Liver (tissue), 8 donors: ENCODE measurements at regions not wholly inside any gene's neighbourhood (a gene's known extent, or its start where the extent isn't known, plus 50 kb on each side); places are given as distances from the start of the nearest gene placed in this dataset.

Source experiments
- DNase-seq: peaks from one replicate; pipeline ENCODE4 v3.0.0-alpha.2; 2017; ENCODE audit warnings: low spot score
- H3K27ac ChIP-seq, 2 donors: one replicate each; pipeline ENCODE4 v1.7.0; 2013; ENCODE audit warnings: inconsistent platforms in 2 of 2, low read length in 2 of 2, control low read depth in 1 of 2, low read depth in 1 of 2, mild to moderate bottlenecking in 1 of 2
- H3K27me3 ChIP-seq, 4 donors: one replicate each; pipeline versions ENCODE4 v1.6.1 to v1.7.0; 2013; ENCODE audit warnings: low read length in 3 of 4, inconsistent platforms in 1 of 4, mild to moderate bottlenecking in 1 of 4, moderate library complexity in 1 of 4; ENCODE audit not compliant: control insufficient read depth in 4 of 4, insufficient read depth in 4 of 4
- H3K36me3 ChIP-seq, 4 donors: one replicate each; pipeline versions ENCODE4 v1.6.1 to v1.7.0; 2013; ENCODE audit warnings: low read length in 3 of 4, mild to moderate bottlenecking in 3 of 4, low read depth in 1 of 4, moderate library complexity in 1 of 4; ENCODE audit not compliant: control insufficient read depth in 4 of 4, insufficient read depth in 3 of 4
- H3K4me1 ChIP-seq, 4 donors: one replicate each; pipeline versions ENCODE4 v1.6.1 to v1.7.0; 2013; ENCODE audit warnings: low read length in 3 of 4, mild to moderate bottlenecking in 3 of 4, moderate library complexity in 1 of 4; ENCODE audit not compliant: control insufficient read depth in 4 of 4, insufficient read depth in 4 of 4
- H3K4me3 ChIP-seq, 3 donors: one replicate each; pipeline versions ENCODE4 v1.6.1 to v1.7.0; 2013; ENCODE audit warnings: low read length in 3 of 3, control low read depth in 1 of 3, low read depth in 1 of 3, mild to moderate bottlenecking in 1 of 3
- H3K9ac ChIP-seq, 2 donors: one replicate each; pipeline ENCODE4 v1.7.0; 2013; ENCODE audit warnings: low read length in 2 of 2, mild to moderate bottlenecking in 2 of 2, moderate library complexity in 2 of 2, control low read depth in 1 of 2, low read depth in 1 of 2
- H3K9me3 ChIP-seq, 4 donors: one replicate each; pipeline versions ENCODE4 v1.6.1 to v1.7.0; 2013; ENCODE audit warnings: low read length in 3 of 4; ENCODE audit not compliant: control insufficient read depth in 4 of 4
- EGR1 ChIP-seq, 2 donors: IDR thresholded peaks; 2 replicates each; pipeline ENCODE4 v1.6.1; 2016 to 2018; ENCODE audit warnings: antibody characterized with exemption in 2 of 2, low read depth in 2 of 2
- FOXA1 ChIP-seq: IDR thresholded peaks from 2 replicates; pipeline ENCODE4 v1.6.1; 2016; ENCODE audit warnings: antibody characterized with exemption
- FOXA2 ChIP-seq: IDR thresholded peaks from 2 replicates; pipeline ENCODE4 v1.6.1; 2016; ENCODE audit warnings: antibody characterized with exemption
- GABPA ChIP-seq, 2 donors: IDR thresholded peaks in 1 of 2; conservative IDR thresholded peaks in 1 of 2; 2 replicates each; pipeline ENCODE4 v1.6.1; 2016; ENCODE audit warnings: antibody characterized with exemption in 2 of 2, mild to moderate bottlenecking in 1 of 2, moderate library complexity in 1 of 2
- HNF4A ChIP-seq, 2 donors: conservative IDR thresholded peaks; 2 replicates each; pipeline ENCODE4 v1.6.1; 2016; ENCODE audit warnings: antibody characterized with exemption in 2 of 2, mild to moderate bottlenecking in 2 of 2
- HNF4G ChIP-seq: IDR thresholded peaks from 2 replicates; pipeline ENCODE4 v1.6.1; 2016; ENCODE audit warnings: antibody characterized with exemption
- JUND ChIP-seq, 2 donors: IDR thresholded peaks; 2 replicates each; pipeline ENCODE4 v1.6.1; 2016; ENCODE audit warnings: antibody characterized with exemption in 2 of 2
- NR2F2 ChIP-seq: IDR thresholded peaks from 2 replicates; pipeline ENCODE4 v1.6.1; 2016; ENCODE audit warnings: antibody characterized with exemption
- RAD21 ChIP-seq, 2 donors: IDR thresholded peaks; 2 replicates each; pipeline ENCODE4 v1.6.1; 2016; ENCODE audit warnings: antibody characterized with exemption in 2 of 2, mild to moderate bottlenecking in 2 of 2
- RXRA ChIP-seq, 2 donors: IDR thresholded peaks; 2 replicates each; pipeline ENCODE4 v1.6.1; 2017 to 2018; ENCODE audit warnings: antibody characterized with exemption in 2 of 2, mild to moderate bottlenecking in 1 of 2
- SP1 ChIP-seq: IDR thresholded peaks from 2 replicates; pipeline ENCODE4 v1.6.1; 2018; ENCODE audit warnings: antibody characterized with exemption, mild to moderate bottlenecking
- TAF1 ChIP-seq: conservative IDR thresholded peaks from 2 replicates; pipeline ENCODE4 v1.6.1; 2016; ENCODE audit warnings: antibody characterized with exemption, mild to moderate bottlenecking
- WGBS: extraction: QIAGEN DNeasy Blood & Tissue Kit; methylation state at CpG from one replicate; pipeline ENCODE4 v1.1.7; 2013; 5-methylcytosine and 5-hydroxymethylcytosine counted together
- TF ChIP-seq, protein P1 (sequence below): IDR thresholded peaks from 2 replicates; pipeline ENCODE4 v1.6.1; 2016; ENCODE audit warnings: antibody characterized with exemption
- TF ChIP-seq, protein P2 (sequence below): fragments of 150-350 bp; IDR thresholded peaks from 2 replicates; pipeline ENCODE4 v1.5.1; 2017; ENCODE audit warnings: improper control_type of control experiment, low read depth, low read length; ENCODE audit not compliant: missing input control
- TF ChIP-seq, protein P3 (sequence below): IDR thresholded peaks from 2 replicates; pipeline ENCODE4 v1.6.1; 2016; ENCODE audit warnings: antibody characterized with exemption, mild to moderate bottlenecking
- TF ChIP-seq, protein P4 (sequence below): IDR thresholded peaks from 2 replicates; pipeline ENCODE4 v1.6.1; 2016; ENCODE audit warnings: antibody characterized with exemption
- TF ChIP-seq, protein P5 (sequence below): IDR thresholded peaks from 2 replicates; pipeline ENCODE4 v1.6.1; 2016; ENCODE audit warnings: antibody characterized with exemption
- donor health status: healthy.
- donor health status: healthy.
- donor health status: healthy.
- donor health status: healthy.
- donor health status: healthy.

DNA sequence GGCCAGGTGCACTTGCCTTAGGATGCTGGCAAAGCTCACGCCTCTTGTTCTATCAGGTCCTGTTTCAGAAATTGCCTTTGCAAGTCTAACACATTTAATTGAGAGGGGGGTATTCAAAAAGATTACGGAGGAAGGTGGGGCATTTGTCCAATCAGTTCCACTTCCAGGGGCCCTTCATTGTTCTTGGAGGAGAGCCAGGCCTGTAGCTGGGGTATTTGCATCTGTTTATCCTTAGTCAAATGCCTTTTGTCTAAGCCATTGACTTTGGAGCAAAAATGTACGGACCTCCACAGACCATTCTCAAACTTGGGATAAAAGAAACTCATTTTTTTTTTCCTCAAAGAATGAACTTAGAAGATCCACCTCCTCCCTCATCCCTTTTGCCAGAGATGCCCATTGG is 582.0 kb downstream of the BCL11B start:
- WGBS: 64% methylated on average over 3 of the region's 3 CpGs
- Histone ChIP-seq H3K36me3 (no peaks in the 10 kb centered on the region), H3K4me3 (no peak overlapping the region), H3K9ac (no peak overlapping the region), H3K9me3 (no peaks in the 10 kb centered on the region), H3K27ac (no peak overlapping the region), H3K4me1 (no peaks in the 10 kb centered on the region), H3K27me3 (no peaks in the 10 kb centered on the region)
- TF ChIP-seq, protein P1, sequence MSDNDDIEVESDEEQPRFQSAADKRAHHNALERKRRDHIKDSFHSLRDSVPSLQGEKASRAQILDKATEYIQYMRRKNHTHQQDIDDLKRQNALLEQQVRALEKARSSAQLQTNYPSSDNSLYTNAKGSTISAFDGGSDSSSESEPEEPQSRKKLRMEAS: no peak
- TF ChIP-seq, protein P2, sequence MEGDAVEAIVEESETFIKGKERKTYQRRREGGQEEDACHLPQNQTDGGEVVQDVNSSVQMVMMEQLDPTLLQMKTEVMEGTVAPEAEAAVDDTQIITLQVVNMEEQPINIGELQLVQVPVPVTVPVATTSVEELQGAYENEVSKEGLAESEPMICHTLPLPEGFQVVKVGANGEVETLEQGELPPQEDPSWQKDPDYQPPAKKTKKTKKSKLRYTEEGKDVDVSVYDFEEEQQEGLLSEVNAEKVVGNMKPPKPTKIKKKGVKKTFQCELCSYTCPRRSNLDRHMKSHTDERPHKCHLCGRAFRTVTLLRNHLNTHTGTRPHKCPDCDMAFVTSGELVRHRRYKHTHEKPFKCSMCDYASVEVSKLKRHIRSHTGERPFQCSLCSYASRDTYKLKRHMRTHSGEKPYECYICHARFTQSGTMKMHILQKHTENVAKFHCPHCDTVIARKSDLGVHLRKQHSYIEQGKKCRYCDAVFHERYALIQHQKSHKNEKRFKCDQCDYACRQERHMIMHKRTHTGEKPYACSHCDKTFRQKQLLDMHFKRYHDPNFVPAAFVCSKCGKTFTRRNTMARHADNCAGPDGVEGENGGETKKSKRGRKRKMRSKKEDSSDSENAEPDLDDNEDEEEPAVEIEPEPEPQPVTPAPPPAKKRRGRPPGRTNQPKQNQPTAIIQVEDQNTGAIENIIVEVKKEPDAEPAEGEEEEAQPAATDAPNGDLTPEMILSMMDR: no peak
- TF ChIP-seq, protein P3, sequence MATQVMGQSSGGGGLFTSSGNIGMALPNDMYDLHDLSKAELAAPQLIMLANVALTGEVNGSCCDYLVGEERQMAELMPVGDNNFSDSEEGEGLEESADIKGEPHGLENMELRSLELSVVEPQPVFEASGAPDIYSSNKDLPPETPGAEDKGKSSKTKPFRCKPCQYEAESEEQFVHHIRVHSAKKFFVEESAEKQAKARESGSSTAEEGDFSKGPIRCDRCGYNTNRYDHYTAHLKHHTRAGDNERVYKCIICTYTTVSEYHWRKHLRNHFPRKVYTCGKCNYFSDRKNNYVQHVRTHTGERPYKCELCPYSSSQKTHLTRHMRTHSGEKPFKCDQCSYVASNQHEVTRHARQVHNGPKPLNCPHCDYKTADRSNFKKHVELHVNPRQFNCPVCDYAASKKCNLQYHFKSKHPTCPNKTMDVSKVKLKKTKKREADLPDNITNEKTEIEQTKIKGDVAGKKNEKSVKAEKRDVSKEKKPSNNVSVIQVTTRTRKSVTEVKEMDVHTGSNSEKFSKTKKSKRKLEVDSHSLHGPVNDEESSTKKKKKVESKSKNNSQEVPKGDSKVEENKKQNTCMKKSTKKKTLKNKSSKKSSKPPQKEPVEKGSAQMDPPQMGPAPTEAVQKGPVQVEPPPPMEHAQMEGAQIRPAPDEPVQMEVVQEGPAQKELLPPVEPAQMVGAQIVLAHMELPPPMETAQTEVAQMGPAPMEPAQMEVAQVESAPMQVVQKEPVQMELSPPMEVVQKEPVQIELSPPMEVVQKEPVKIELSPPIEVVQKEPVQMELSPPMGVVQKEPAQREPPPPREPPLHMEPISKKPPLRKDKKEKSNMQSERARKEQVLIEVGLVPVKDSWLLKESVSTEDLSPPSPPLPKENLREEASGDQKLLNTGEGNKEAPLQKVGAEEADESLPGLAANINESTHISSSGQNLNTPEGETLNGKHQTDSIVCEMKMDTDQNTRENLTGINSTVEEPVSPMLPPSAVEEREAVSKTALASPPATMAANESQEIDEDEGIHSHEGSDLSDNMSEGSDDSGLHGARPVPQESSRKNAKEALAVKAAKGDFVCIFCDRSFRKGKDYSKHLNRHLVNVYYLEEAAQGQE: no peak
- TF ChIP-seq RAD21 (IDR thresholded peaks at IDR 0.05) (no peak), EGR1 (IDR thresholded peaks at IDR 0.05; ENCODE audit: low read depth in 2 of 2) (no peak), RXRA (IDR thresholded peaks at IDR 0.05) (no peak), SP1 (no peak), FOXA2 (no peak), NR2F2 (no peak), FOXA1 (no peak), JUND (IDR thresholded peaks at IDR 0.05) (no peak), TAF1 (no peak), GABPA (IDR thresholded peaks at IDR 0.05 in 1 of 2, conservative IDR thresholded peaks at IDR 0.05 in 1 of 2) (no peak), HNF4G (no peak)
- TF ChIP-seq, protein P4, sequence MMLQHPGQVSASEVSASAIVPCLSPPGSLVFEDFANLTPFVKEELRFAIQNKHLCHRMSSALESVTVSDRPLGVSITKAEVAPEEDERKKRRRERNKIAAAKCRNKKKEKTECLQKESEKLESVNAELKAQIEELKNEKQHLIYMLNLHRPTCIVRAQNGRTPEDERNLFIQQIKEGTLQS: no peak
- TF ChIP-seq, protein P5, sequence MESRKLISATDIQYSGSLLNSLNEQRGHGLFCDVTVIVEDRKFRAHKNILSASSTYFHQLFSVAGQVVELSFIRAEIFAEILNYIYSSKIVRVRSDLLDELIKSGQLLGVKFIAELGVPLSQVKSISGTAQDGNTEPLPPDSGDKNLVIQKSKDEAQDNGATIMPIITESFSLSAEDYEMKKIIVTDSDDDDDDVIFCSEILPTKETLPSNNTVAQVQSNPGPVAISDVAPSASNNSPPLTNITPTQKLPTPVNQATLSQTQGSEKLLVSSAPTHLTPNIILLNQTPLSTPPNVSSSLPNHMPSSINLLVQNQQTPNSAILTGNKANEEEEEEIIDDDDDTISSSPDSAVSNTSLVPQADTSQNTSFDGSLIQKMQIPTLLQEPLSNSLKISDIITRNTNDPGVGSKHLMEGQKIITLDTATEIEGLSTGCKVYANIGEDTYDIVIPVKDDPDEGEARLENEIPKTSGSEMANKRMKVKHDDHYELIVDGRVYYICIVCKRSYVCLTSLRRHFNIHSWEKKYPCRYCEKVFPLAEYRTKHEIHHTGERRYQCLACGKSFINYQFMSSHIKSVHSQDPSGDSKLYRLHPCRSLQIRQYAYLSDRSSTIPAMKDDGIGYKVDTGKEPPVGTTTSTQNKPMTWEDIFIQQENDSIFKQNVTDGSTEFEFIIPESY: no peak
- no peak for DNase-seq

DNA sequence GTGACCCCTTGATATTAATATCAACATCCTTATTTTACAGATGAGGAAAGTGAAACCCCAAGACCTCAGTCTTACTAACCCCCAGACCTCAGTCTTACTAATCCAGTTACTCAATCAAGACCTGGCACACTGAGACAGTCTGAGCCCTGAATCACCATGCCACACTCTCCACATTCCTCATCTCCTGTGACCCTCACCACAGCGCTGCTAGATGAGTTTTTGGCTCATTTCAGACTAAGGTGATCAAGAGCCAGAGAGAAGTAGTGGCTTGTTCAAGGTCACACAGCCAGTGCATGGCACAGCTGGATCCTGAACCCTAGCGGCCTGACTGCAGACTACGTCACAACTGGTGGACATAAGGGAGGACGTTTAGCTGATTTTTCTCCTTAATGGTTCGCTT is 579.2 kb downstream of the BCL11B start:
- Histone ChIP-seq H3K4me1 (no peaks in the 10 kb centered on the region), H3K36me3 (no peaks in the 10 kb centered on the region), H3K27ac (no peak overlapping the region), H3K9ac (no peak overlapping the region), H3K9me3 (peaks cover 0 to 3% (median 3%) of the 10 kb centered on the region in 4 donors), H3K4me3 (no peak overlapping the region), H3K27me3 (no peaks in the 10 kb centered on the region)
- WGBS: 70% methylated on average over 5 of the region's 5 CpGs
- DNase-seq: no peak
- TF ChIP-seq HNF4A (conservative IDR thresholded peaks at IDR 0.05) (no peak), EGR1 (IDR thresholded peaks at IDR 0.05; ENCODE audit: low read depth in 2 of 2) (no peak), SP1 (no peak), HNF4G (no peak), TAF1 (no peak)
- TF ChIP-seq, protein P1: no peak
- TF ChIP-seq, protein P3: no peak
- TF ChIP-seq, protein P2: no peak
